GM12878 (cell line): ENCODE measurements at regions not wholly inside any gene's neighbourhood (a gene's known extent, or its start where the extent isn't known, plus 50 kb on each side); places are given as distances from the start of the nearest gene placed in this dataset.

Experiments used
- ATAC-seq: fragments of 200-7000 bp; cut with Tn5 transposase; 3 replicates; pipeline ENCODE4 v1.9.1; 2020; ENCODE audit warnings: mild to moderate bottlenecking, moderate library complexity
- BruUV-seq: library from RNA; stranded (reverse); fragments of 400-500 nt; replicated peaks from 2 replicates; lab custom pipeline; 2021; lab: Mats Ljungman, UMichigan
- CTCF ChIA-PET: fragments of 300-600 bp; sonication (Branson Sonifier 250); formaldehyde crosslinking; extraction: SDS; loops from one replicate; lab custom pipeline; 2021; ENCODE audit warnings: inconsistent platforms; lab: Yijun Ruan, JAX
- POLR2A ChIA-PET: fragments of 350-600 bp; formaldehyde crosslinking; extraction: SDS; loops from one replicate; lab custom pipeline; 2021; ENCODE audit warnings: inconsistent platforms; lab: Charles Lee
- RAD21 ChIA-PET: fragments of 300-600 bp; sonication (Branson Sonifier 250); formaldehyde crosslinking; loops from one replicate; lab custom pipeline; 2023; ENCODE audit warnings: antibody characterized with exemption; ENCODE audit not compliant: unreplicated experiment; lab: Charles Lee
- SMC1A ChIA-PET: fragments of 300-600 bp; sonication (Branson Sonifier 250); formaldehyde crosslinking; loops from one replicate; lab custom pipeline; 2023; ENCODE audit not compliant: unreplicated experiment, uncharacterized antibody; lab: Charles Lee
- DNase-seq: peaks from one replicate; pipeline ENCODE4 v3.0.0-alpha.2; 2011; ENCODE audit warnings: low read depth, low spot score
- FAIRE-seq: peaks from 3 replicates; lab custom pipeline; 2011; peaks lifted over from hg19 to GRCh38; lab: Jason Lieb, UNC
- H2AFZ ChIP-seq: 2 replicates; pipeline ENCODE4 v1.6.0; 2011; ENCODE audit warnings: low read depth, low read length, control low read depth; ENCODE audit not compliant: control insufficient read depth
- H3K27ac ChIP-seq: 2 replicates; pipeline ENCODE4 v1.5.1; 2011; ENCODE audit warnings: control low read depth; ENCODE audit not compliant: control insufficient read depth, insufficient read depth
- H3K27me3 ChIP-seq, 2 experiments: replicated peaks in 1 of 2; 2 replicates each; pipeline versions ENCODE4 v1.6.0 to v1.6.1; 2011; ENCODE audit warnings: low read length in 1 of 2; ENCODE audit not compliant: control insufficient read depth in 2 of 2, insufficient read depth in 2 of 2
- H3K36me3 ChIP-seq, 2 experiments: 2 replicates each; pipeline ENCODE4 v1.5.1; 2011; ENCODE audit warnings: low read length in 1 of 2; ENCODE audit not compliant: control insufficient read depth in 2 of 2, insufficient read depth in 2 of 2
- H3K4me1 ChIP-seq: 2 replicates; pipeline ENCODE4 v1.6.1; 2011; ENCODE audit warnings: mild to moderate bottlenecking, low read length, moderate library complexity, mixed read lengths; ENCODE audit not compliant: control insufficient read depth, insufficient read depth
- H3K4me2 ChIP-seq: 2 replicates; pipeline ENCODE4 v1.6.0; 2011; ENCODE audit warnings: control low read depth; ENCODE audit not compliant: control insufficient read depth, insufficient read depth
- H3K4me3 ChIP-seq: fragments of 200-600 bp; sonication (generic); 2 replicates; pipeline ENCODE4 v1.5.1; 2016
- H3K79me2 ChIP-seq: 2 replicates; pipeline ENCODE4 v1.6.0; 2011; ENCODE audit warnings: low read length; ENCODE audit not compliant: control insufficient read depth, insufficient read depth
- H3K9ac ChIP-seq: 2 replicates; pipeline ENCODE4 v1.8.0; 2011; ENCODE audit warnings: low read length, control low read depth, mixed read lengths; ENCODE audit not compliant: control insufficient read depth, insufficient read depth
- H3K9me3 ChIP-seq: replicated peaks from 3 replicates; pipeline ENCODE4 v1.5.1; 2011; ENCODE audit warnings: mild to moderate bottlenecking, low read length; ENCODE audit not compliant: control insufficient read depth, insufficient read depth
- H4K20me1 ChIP-seq: 2 replicates; pipeline ENCODE4 v1.6.0; 2011; ENCODE audit not compliant: control insufficient read depth, insufficient read depth
- EGR1 ChIP-seq, 2 experiments: IDR thresholded peaks; 1 replicate in 1 of 2; 2 replicates in 1 of 2; pipeline ENCODE4 v1.6.1; 2011 to 2012; ENCODE audit warnings: low read depth in 2 of 2, low read length in 2 of 2, borderline replicate concordance in 1 of 2, mild to moderate bottlenecking in 1 of 2, moderate library complexity in 1 of 2
- FOS ChIP-seq: IDR thresholded peaks from 3 replicates; pipeline ENCODE4 v1.6.1; 2011; ENCODE audit warnings: borderline replicate concordance; ENCODE audit not compliant: insufficient read length; ENCODE audit errors: extremely low read depth
- IRF4 ChIP-seq: IDR thresholded peaks from 2 replicates; pipeline ENCODE4 v1.6.1; 2011; ENCODE audit warnings: low read depth, low read length
- NFYA ChIP-seq: IDR thresholded peaks from 2 replicates; pipeline ENCODE4 v1.6.1; 2011; ENCODE audit warnings: low read depth, mild to moderate bottlenecking, low read length, improper control_type of control experiment, borderline replicate concordance
- PML ChIP-seq: IDR thresholded peaks from 2 replicates; pipeline ENCODE4 v1.6.1; 2012; ENCODE audit warnings: low read length, inconsistent platforms
- POLR2AphosphoS5 ChIP-seq: IDR thresholded peaks from 2 replicates; pipeline ENCODE4 v1.6.1; 2011; ENCODE audit warnings: mild to moderate bottlenecking, low read length, inconsistent platforms
- TAF1 ChIP-seq: IDR thresholded peaks from 2 replicates; pipeline ENCODE4 v1.6.1; 2011; ENCODE audit warnings: mild to moderate bottlenecking, low read depth, low read length, borderline replicate concordance
- ZNF217 ChIP-seq: fragments of 450-650 bp; IDR thresholded peaks from 2 replicates; pipeline ENCODE4 v1.6.1; 2017; ENCODE audit warnings: antibody characterized with exemption, mild to moderate bottlenecking
- WGBS: methylation state at CpG from one replicate; pipeline ENCODE4 v1.1.6; 2016; ENCODE audit warnings: low lambda C conversion rate; ENCODE audit not compliant: insufficient replicate concordance, insufficient coverage; ENCODE audit errors: missing lambda C conversion rate; 5-methylcytosine and 5-hydroxymethylcytosine counted together
- in situ Hi-C: fragments of 300-500 bp; cut with MboI; formaldehyde crosslinking; loops from 9 replicates; pipeline ENCODE4 v1.14.3; 2018; ENCODE audit warnings: mixed read lengths
- intact Hi-C: fragments of 100-400 bp; cut with micrococcal nuclease; formaldehyde crosslinking; loops from one replicate; pipeline ENCODE4 v1.14.2; 2022; ENCODE audit not compliant: unreplicated experiment
- TF ChIP-seq, protein P1 (sequence below): IDR thresholded peaks from 2 replicates; pipeline ENCODE4 v1.6.1; 2012; ENCODE audit warnings: low read depth, low read length, improper control_type of control experiment
- TF ChIP-seq, protein P2 (sequence below): IDR thresholded peaks from 2 replicates; pipeline ENCODE4 v1.6.1; 2012; ENCODE audit warnings: improper control_type of control experiment, low read depth, low read length; ENCODE audit not compliant: insufficient replicate concordance
- TF ChIP-seq, protein P3 (sequence below): fragments of 450-650 bp; formaldehyde crosslinking; IDR thresholded peaks from 2 replicates; pipeline ENCODE4 v1.5.0; 2022; ENCODE audit warnings: mild to moderate bottlenecking, missing genetic modification characterization

DNA sequence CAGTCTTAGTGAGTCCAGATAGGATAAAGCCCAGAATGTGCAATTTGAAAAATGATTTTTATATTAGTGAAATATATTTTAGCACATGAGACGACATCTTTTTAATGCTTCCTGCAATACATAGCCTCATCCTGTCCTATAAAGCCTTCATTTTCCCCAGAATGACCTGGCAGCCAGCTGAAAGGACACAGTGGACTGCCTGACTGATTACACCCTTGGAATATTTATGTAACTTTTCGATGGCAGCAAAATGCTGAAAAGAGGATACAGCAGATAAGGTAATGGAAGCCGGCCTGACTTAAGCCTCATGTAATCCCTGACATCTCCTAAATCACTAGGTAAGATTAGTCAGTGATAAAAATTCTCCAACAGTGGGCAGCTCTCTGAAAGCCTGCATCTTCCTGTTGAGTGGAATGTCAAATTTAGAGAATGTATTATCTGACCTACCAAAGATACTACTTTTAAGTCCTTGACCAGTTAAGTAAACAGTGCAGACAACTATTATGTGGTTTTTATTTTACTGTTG is 210.7 kb upstream of the STEAP1 start:
- no peak for FAIRE-seq
- Histone ChIP-seq H3K27ac (no peak overlapping the region), H3K4me3 (no peak overlapping the region), H3K9ac (no peak overlapping the region), H3K9me3 (no peaks in the 10 kb centered on the region), H3K27me3 (no peaks in the 10 kb centered on the region), H3K36me3 (no peaks in the 10 kb centered on the region), H3K4me2 (no peak overlapping the region), H2AFZ (no peak overlapping the region), H4K20me1 (no peaks in the 10 kb centered on the region), H3K79me2 (no peaks in the 10 kb centered on the region), H3K4me1 (no peaks in the 10 kb centered on the region)
- intact Hi-C loops (no loop called here), in situ Hi-C loops (no loop called here)
- SMC1A ChIA-PET: no interaction called here
- TF ChIP-seq IRF4: no peak
- TF ChIP-seq ZNF217: no peak
- TF ChIP-seq, protein P1, sequence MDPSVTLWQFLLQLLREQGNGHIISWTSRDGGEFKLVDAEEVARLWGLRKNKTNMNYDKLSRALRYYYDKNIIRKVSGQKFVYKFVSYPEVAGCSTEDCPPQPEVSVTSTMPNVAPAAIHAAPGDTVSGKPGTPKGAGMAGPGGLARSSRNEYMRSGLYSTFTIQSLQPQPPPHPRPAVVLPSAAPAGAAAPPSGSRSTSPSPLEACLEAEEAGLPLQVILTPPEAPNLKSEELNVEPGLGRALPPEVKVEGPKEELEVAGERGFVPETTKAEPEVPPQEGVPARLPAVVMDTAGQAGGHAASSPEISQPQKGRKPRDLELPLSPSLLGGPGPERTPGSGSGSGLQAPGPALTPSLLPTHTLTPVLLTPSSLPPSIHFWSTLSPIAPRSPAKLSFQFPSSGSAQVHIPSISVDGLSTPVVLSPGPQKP: no peak
- TF ChIP-seq TAF1: no peak
- TF ChIP-seq, protein P2, sequence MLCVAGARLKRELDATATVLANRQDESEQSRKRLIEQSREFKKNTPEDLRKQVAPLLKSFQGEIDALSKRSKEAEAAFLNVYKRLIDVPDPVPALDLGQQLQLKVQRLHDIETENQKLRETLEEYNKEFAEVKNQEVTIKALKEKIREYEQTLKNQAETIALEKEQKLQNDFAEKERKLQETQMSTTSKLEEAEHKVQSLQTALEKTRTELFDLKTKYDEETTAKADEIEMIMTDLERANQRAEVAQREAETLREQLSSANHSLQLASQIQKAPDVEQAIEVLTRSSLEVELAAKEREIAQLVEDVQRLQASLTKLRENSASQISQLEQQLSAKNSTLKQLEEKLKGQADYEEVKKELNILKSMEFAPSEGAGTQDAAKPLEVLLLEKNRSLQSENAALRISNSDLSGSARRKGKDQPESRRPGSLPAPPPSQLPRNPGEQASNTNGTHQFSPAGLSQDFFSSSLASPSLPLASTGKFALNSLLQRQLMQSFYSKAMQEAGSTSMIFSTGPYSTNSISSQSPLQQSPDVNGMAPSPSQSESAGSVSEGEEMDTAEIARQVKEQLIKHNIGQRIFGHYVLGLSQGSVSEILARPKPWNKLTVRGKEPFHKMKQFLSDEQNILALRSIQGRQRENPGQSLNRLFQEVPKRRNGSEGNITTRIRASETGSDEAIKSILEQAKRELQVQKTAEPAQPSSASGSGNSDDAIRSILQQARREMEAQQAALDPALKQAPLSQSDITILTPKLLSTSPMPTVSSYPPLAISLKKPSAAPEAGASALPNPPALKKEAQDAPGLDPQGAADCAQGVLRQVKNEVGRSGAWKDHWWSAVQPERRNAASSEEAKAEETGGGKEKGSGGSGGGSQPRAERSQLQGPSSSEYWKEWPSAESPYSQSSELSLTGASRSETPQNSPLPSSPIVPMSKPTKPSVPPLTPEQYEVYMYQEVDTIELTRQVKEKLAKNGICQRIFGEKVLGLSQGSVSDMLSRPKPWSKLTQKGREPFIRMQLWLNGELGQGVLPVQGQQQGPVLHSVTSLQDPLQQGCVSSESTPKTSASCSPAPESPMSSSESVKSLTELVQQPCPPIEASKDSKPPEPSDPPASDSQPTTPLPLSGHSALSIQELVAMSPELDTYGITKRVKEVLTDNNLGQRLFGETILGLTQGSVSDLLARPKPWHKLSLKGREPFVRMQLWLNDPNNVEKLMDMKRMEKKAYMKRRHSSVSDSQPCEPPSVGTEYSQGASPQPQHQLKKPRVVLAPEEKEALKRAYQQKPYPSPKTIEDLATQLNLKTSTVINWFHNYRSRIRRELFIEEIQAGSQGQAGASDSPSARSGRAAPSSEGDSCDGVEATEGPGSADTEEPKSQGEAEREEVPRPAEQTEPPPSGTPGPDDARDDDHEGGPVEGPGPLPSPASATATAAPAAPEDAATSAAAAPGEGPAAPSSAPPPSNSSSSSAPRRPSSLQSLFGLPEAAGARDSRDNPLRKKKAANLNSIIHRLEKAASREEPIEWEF: no peak
- no peak for TF ChIP-seq FOS
- TF ChIP-seq EGR1 (IDR thresholded peaks at IDR 0.05; ENCODE audit: borderline replicate concordance in 1 of 2, low read depth in 2 of 2, low read length in 2 of 2): no peak
- TF ChIP-seq, protein P3, sequence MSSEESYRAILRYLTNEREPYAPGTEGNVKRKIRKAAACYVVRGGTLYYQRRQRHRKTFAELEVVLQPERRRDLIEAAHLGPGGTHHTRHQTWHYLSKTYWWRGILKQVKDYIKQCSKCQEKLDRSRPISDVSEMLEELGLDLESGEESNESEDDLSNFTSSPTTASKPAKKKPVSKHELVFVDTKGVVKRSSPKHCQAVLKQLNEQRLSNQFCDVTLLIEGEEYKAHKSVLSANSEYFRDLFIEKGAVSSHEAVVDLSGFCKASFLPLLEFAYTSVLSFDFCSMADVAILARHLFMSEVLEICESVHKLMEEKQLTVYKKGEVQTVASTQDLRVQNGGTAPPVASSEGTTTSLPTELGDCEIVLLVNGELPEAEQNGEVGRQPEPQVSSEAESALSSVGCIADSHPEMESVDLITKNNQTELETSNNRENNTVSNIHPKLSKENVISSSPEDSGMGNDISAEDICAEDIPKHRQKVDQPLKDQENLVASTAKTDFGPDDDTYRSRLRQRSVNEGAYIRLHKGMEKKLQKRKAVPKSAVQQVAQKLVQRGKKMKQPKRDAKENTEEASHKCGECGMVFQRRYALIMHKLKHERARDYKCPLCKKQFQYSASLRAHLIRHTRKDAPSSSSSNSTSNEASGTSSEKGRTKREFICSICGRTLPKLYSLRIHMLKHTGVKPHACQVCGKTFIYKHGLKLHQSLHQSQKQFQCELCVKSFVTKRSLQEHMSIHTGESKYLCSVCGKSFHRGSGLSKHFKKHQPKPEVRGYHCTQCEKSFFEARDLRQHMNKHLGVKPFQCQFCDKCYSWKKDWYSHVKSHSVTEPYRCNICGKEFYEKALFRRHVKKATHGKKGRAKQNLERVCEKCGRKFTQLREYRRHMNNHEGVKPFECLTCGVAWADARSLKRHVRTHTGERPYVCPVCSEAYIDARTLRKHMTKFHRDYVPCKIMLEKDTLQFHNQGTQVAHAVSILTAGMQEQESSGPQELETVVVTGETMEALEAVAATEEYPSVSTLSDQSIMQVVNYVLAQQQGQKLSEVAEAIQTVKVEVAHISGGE (CRISPR knock-in tag): no peak
- TF ChIP-seq PML: no peak
- no peak for TF ChIP-seq POLR2AphosphoS5
- no peak for TF ChIP-seq NFYA
- ATAC-seq: no peak
- RAD21 ChIA-PET: no interaction called here
- no peak for DNase-seq
- 8% methylated on average over 3 of the region's 3 CpGs for WGBS
- CTCF ChIA-PET: no interaction called here
- BruUV-seq: no TSS peak
- POLR2A ChIA-PET: no interaction called here
